ENCODE measurements at regions not wholly inside any gene's neighbourhood (a gene's known extent, or its start where the extent isn't known, plus 50 kb on each side); places are given as distances from the start of the nearest gene placed in this dataset.
"Not testable (repeated sequence)": the region's sequence is repeated elsewhere in the genome, so short reads cannot be mapped to it uniquely, and the experiment has no call there.

- no peak for DNase-seq (ENCODE audit: low spot score)
These were observed 182.6 kb upstream of the GLRA1 start for GRCh38 chr5:152107220-152107619.

GRCh38 chr5:152106571-152106970, 181.9 kb upstream of the GLRA1 start:
- no peak for DNase-seq (ENCODE audit: low spot score)

- no peak for DNase-seq (ENCODE audit: low spot score)
These were observed 180.4 kb upstream of the GLRA1 start for GRCh38 chr5:152105085-152105484.

GRCh38 chr5:152104211-152104610, 179.6 kb upstream of the GLRA1 start:
- DNase-seq (ENCODE audit: low spot score): no peak

GRCh38 chr5:152102908-152103307, 178.3 kb upstream of the GLRA1 start:
- DNase-seq (ENCODE audit: low spot score): not testable (repeated sequence)

GRCh38 chr5:152102057-152102456, 177.4 kb upstream of the GLRA1 start:
- no peak for DNase-seq (ENCODE audit: low spot score)

- no peak for DNase-seq (ENCODE audit: low spot score)
These were observed 175.8 kb upstream of the GLRA1 start for GRCh38 chr5:152100462-152100861.

- no peak for DNase-seq (ENCODE audit: low spot score)
These were observed 172.5 kb upstream of the GLRA1 start for GRCh38 chr5:152097128-152097527.

- no peak for DNase-seq (ENCODE audit: low spot score)
These were observed 170.1 kb upstream of the GLRA1 start for GRCh38 chr5:152094716-152095115.

GRCh38 chr5:152094060-152094459, 169.4 kb upstream of the GLRA1 start:
- DNase-seq (ENCODE audit: low spot score): no peak

GRCh38 chr5:152092580-152092979, 167.9 kb upstream of the GLRA1 start:
- DNase-seq (ENCODE audit: low spot score): no peak

GRCh38 chr5:152089644-152090043, 165.0 kb upstream of the GLRA1 start:
- DNase-seq (ENCODE audit: low spot score): no peak

- DNase-seq (ENCODE audit: low spot score): no peak
These were observed 162.0 kb upstream of the GLRA1 start for GRCh38 chr5:152086668-152087067.

- DNase-seq (ENCODE audit: low spot score): no peak
These were observed 159.8 kb upstream of the GLRA1 start for GRCh38 chr5:152084476-152084875.

- no peak for DNase-seq (ENCODE audit: low spot score)
These were observed 158.6 kb upstream of the GLRA1 start for GRCh38 chr5:152083231-152083630.

- DNase-seq (ENCODE audit: low spot score): no peak
These were observed 147.4 kb upstream of the GLRA1 start for GRCh38 chr5:152072091-152072490.

GRCh38 chr5:152070591-152070990, 145.9 kb upstream of the GLRA1 start:
- DNase-seq (ENCODE audit: low spot score): no peak

- no peak for DNase-seq (ENCODE audit: low spot score)
These were observed 142.1 kb upstream of the GLRA1 start for GRCh38 chr5:152066784-152067183.

GRCh38 chr5:152063004-152063403, 138.4 kb upstream of the GLRA1 start:
- DNase-seq (ENCODE audit: low spot score): no peak

- DNase-seq (ENCODE audit: low spot score): no peak
These were observed 136.4 kb upstream of the GLRA1 start for GRCh38 chr5:152061095-152061494.

GRCh38 chr5:152058267-152058666, 133.6 kb upstream of the GLRA1 start:
- DNase-seq (ENCODE audit: low spot score): no peak

GRCh38 chr5:152056931-152057330, 132.3 kb upstream of the GLRA1 start:
- DNase-seq (ENCODE audit: low spot score): no peak

GRCh38 chr5:152052470-152052869, 127.8 kb upstream of the GLRA1 start:
- DNase-seq (ENCODE audit: low spot score): no peak

GRCh38 chr5:152051499-152052454, 127.1 kb upstream of the GLRA1 start:
- DNase-seq (ENCODE audit: low spot score): peak; percentile 74
